Activated gamma-delta T cell treated with Interleukin-2 at 50 U/mL for 16 hours (primary cell): ENCODE measurements at regions not wholly inside any gene's neighbourhood (a gene's known extent, or its start where the extent isn't known, plus 50 kb on each side); places are given as distances from the start of the nearest gene placed in this dataset.

Experiments used
- DNase-seq: peaks from one replicate; pipeline ENCODE4 v3.0.0-alpha.2; 2020

DNA sequence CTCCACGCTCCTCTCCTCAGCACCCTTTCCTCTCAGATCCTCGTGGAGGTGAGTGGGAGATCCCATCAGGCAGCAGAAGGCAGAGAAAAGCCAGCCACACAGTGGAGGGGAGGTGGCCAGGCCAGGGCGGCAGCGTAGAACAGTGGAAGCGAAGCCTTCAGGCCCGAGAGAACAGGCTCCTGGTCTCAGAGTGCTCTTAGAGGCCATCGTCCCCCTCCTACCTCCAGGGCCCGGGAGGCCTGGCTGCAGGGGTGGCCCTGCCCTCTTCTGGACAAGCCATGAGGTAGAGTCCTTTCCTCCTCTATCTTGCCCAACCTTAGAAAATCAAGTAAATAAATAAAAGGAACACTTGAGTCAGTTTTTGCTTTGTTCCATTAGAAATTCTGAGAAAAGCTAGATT lies 202.0 kb downstream of the KATNAL1 start:
- no peak for DNase-seq

DNA sequence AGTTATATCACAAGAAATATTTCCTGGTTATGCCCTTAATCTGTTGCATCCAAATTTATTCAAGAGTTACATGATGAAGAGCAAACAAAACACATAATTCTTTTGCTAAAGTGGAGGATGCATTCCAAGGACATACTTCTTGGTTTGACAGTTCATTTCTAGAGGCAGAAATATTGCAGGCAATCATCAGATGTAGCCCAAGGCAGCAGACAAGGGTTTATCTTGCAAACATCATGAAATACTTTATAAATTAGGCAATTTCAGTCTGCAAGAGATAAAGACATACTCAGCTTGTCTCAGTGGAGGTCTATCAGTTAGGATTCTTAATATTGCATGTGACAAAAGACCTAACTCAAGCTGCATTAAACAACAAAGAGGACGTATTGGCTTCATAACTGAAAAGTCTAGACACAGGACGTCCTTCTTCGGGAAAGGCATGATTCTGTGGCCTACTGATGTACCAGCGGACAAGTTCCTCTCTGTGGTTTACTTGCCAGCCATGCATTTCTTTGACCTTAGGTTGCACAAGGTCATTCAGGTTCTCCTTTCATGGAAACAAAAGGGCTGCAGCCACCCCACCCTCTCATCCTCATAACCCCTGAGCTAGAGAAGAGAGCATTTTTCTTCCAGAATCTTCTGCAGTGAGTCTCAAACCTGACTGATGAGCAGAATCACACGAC lies 204.1 kb downstream of the KATNAL1 start:
- no peak for DNase-seq

GRCh38 chr13:30100226-30100625 lies 207.1 kb downstream of the KATNAL1 start:
- DNase-seq: no peak

GRCh38 chr13:30097701-30098100 lies 209.7 kb downstream of the KATNAL1 start:
- no peak for DNase-seq

- no peak for DNase-seq
Observed at GRCh38 chr13:30097089-30097488, 210.3 kb downstream of the KATNAL1 start.

DNA sequence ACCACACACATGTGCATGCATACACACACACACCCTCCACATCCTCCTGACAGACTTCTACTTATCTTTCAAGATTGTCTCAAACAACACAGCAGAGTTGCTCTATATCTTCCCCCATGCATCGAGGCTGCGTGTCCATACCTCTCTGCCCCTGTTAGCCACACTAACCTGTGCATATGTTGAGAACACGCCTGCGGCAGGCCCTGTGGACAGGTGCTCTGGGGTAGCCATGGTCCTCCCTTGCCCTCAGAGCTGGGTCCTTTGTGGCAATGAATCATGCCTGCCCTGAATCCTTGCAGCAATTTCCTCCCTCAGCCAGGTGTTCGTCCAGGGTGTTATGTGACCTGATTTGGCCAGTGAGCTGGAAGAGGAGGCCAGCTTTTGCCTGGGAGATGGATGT lies 213.3 kb downstream of the KATNAL1 start:
- DNase-seq: no peak

GRCh38 chr13:30093236-30093635 lies 214.1 kb downstream of the KATNAL1 start:
- no peak for DNase-seq

- DNase-seq: no peak
Observed at GRCh38 chr13:30091691-30092090, 215.7 kb downstream of the KATNAL1 start.

DNA sequence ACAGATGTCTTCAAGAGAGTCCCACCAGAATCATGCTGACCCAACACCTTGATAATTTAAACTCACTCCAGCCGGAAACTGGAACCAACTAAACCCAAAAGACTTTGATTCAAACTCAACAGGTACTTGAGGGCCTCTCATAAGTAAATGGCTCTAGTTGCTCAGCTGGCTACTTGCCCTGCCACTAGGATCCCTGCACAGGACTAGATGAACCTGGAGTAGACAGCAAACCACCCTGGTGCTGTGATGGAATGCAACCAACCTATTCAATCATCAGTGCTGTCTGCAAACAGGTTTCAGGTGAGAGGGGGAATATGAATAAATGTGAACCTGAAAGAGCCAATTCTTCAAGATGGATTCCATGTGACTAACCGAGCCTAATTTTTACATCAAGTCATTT lies 216.3 kb downstream of the KATNAL1 start:
- DNase-seq: no peak

DNA sequence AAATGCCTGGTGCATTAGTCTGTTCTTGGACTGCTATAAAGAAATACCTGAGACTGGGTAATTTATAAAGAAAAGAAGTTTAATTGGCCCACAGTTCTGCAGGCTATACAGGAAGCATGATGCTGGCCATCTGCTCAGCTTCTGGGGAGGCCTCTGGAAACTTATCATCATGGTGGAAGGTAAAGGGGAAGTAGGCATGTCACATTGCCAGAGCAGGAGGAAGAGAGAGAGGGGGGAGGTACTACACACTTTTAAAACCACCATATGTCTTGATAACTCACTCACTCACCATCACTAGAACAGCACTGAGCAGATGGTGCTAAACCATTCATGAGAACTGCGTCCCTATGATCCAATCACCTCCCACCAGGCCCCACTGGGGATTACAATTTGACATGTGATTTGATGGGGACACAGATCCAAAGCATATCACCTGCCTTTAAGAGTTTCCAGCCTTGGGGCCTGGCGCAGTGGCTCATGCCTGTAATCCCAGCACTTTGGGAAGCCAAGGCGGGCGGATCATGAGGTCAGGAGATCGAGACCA lies 219.0 kb downstream of the KATNAL1 start:
- no peak for DNase-seq

DNA sequence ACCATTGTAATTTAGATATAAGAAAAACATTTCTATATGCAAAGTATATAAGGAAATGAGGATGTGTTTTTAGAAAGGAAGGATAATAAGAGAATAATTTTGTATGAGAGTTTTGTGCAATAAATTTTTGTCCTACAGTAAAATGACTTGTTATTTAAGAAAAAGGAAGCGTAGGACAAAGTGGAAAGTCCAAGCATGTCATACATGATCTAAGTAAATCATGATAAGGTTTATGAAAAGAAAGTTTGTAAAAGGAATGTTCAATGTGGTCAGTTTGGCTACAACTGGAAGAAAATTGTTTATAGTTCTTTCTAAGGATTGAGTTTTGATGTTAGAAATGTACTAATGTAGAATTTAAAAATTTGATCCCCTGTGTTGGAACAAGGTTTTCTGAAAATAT lies 222.3 kb downstream of the KATNAL1 start:
- DNase-seq: no peak

- no peak for DNase-seq
Observed at GRCh38 chr13:30082391-30082790, 225.0 kb downstream of the KATNAL1 start.

DNA sequence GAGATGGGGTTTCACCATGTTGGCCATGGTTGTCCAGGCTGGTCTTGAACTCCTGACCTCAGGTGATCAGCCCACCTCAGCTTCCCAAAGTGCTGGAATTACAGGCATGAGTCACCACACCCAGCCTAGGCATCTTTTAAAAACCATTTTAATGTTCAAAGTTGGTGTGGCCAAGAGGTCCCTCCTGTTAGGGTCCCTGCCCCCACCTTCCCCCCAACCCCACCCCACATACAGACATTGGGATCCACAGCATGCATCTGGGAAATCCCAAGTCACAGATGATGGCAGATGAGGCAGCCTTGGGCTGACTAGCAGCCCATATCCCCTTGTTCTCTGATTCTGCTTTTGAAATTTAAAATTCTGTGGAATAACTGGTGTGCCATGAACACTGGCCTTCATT lies 226.0 kb downstream of the KATNAL1 start:
- DNase-seq: no peak

DNA sequence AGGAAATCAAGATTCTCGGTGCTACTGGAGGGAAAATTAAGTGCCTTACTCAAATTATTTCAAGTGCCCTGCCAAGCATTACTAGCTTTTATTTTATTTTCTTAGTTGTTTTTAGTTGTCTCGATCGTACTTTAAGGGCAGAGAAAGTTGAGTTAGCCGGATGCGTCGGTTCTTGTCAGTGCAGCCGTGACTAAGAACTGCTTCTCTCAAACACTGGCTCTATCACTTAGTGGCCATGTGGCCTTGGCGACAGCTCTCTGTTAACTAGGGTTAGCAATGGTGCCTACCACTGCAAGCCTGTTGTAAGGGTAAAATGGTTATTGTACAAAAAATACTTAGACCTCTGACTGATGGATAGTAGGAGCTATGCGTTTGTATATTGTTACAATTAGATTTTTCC lies 227.8 kb downstream of the KATNAL1 start:
- DNase-seq: no peak

DNA sequence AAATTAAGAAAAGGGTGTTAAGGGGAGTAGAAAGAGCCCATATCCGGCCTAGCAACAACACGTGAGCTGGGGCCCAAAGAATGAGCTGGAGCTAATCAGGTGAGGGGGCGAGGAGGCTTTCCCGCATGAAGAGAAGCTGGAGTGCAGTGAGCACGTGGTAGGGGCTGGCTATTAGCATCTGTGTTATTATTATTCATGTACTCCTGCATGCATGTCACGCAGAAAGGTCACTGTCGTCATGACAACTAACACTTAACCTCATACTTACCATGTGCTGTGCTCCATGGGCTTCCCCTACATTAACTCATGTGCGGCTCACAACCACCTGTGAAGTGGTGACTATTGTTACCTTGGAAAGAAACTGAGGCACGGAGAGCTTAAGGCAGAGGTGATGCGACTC lies 227.6 kb upstream of the UBL3 start:
- no peak for DNase-seq

- no peak for DNase-seq
Observed at GRCh38 chr13:30077240-30077735, 226.9 kb upstream of the UBL3 start.

- DNase-seq: no peak
Observed at GRCh38 chr13:30074955-30075614, 224.7 kb upstream of the UBL3 start.

DNA sequence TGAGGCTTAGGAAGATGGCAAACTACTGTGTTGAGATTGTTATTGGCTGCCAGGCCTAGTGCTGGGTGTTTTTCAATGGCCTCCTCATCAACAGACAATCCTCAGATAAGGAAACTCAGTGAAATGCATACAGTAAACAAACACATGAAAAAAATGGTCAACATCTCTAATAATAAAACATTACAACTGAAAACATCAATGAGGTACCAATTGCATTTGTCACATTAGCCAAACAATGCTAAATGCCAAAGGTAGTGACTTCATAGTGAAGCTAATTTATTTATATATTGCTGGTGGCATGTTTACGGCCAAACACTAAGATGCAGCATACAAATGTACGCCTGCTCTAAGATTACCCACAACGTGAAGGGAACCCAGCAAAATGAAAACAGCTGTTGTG lies 224.0 kb upstream of the UBL3 start:
- no peak for DNase-seq

- no peak for DNase-seq
Observed at GRCh38 chr13:30072818-30073186, 222.4 kb upstream of the UBL3 start.

DNA sequence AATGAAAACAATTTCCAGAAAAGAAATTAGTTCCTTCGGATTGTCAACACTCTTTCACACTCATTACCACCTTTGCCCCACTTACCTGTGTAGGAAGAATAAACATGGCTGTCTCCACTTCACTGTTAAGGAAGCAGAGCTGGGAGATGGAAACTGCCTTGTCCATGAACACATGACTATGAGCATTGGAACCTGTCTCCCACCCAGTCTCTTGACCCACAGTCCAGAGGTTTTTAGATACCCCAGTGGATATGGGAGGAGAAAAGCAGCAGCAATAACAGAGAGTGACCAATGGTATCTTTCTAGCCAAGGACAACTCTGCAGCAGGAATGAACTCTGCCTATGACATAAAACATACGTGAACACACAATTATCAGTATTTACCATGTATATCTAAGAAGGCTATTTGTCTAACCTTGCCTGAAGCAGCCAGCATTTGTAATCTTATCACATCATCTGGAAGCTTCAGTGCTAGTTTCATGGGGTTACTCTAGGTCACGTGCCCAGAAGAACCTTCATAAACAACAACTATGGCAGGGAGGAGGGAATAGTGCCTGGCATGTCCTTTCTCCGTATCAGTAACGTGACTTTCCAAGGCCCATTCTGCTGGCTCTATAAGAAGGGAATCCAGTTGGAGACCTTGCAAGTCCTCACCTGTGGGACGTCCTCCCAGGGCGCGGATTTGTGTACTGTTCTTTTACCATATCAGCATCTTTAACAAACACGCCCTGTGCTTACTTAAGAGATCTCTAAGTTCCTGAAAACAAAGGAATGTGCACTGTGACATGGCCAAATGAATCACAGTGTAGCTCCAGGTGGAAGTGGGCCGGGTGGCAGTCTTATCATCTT lies 221.8 kb upstream of the UBL3 start:
- DNase-seq: no peak

DNA sequence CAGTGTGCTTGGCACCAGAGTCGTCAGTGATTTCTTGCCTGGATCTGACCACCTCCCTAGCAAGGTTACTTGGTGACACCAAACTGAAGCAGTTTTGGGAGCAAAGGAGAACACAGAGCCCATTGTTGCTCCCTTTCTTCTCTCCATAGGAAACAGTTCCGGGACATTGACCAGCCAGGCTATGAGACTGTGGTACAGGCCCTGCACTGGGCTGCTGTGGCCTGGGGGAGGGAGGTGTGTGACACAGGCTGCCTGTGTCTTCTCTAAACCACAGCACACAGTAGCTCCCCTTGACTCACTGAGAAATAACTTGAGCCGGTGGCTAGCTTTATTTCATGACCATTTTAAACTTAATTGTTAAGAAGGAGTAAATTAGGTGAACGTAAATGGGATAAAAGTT lies 214.8 kb upstream of the UBL3 start:
- no peak for DNase-seq

DNA sequence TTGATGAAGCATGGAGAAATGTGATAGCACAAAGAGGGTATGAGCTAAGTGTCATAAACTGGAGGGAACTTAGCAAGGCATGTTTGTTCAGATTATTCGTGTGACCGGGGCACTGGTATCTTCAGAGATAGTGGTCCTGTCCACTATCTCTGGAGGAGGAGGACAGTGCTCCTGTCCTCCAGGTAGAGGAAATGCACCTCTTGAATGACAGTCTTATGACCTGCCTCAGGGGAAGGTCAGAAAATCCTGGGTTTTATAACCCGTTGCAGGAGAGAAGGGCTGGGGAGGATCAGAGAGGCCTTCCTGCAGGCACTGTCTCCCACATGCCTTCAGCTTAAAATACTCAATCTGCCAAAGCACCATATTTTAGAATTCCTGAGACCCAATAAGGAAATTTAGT lies 213.5 kb upstream of the UBL3 start:
- no peak for DNase-seq

- DNase-seq: no peak
Observed at GRCh38 chr13:30061217-30061616, 210.8 kb upstream of the UBL3 start.

DNA sequence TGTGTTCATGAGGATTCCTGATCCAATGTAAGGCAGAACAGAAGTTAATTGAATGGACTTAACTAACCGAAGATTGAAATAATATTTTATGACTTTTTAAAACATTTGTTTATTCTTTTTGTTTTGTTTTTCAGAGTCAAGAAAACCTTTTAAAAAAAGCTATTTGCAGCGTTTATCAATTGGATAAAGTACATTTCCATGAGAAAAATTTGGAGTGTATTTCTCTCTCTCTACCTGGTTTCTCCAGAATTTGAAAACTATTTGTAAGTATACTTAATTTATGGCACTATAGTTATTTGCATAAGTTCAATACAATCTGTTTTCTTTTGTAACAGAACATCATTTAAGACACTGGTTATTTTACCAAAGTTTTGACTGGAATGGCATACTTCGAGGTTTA lies 208.0 kb upstream of the UBL3 start:
- no peak for DNase-seq
